Caco-2 (cell line): ENCODE measurements at regions not wholly inside any gene's neighbourhood (a gene's known extent, or its start where the extent isn't known, plus 50 kb on each side); places are given as distances from the start of the nearest gene placed in this dataset.

ENCODE experiments used
- BruUV-seq: library from RNA; stranded (reverse); fragments of 400-500 nt; replicated peaks from 2 replicates; lab custom pipeline; 2021; lab: Mats Ljungman, UMichigan
- CTCF ChIA-PET: fragments of 300-600 bp; sonication (Branson Sonifier 250); formaldehyde crosslinking; loops from one replicate; lab custom pipeline; 2022; ENCODE audit warnings: antibody characterized with exemption; lab: Charles Lee
- POLR2A ChIA-PET: fragments of 300-600 bp; sonication (Branson Sonifier 250); formaldehyde crosslinking; loops from one replicate; lab custom pipeline; 2022; ENCODE audit warnings: antibody characterized with exemption; lab: Charles Lee
- DNase-seq, 2 experiments: peaks; one replicate each; pipeline versions ENCODE4 v3.0.0 to v3.0.0-alpha.2; 2020 to 2022
- H3K27me3 ChIP-seq: replicated peaks from 2 replicates; pipeline ENCODE4 v1.6.0; 2011; ENCODE audit warnings: low read length; ENCODE audit not compliant: control insufficient read depth, insufficient read depth
- H3K36me3 ChIP-seq: 2 replicates; pipeline ENCODE4 v1.5.1; 2011; ENCODE audit warnings: low read length; ENCODE audit not compliant: control insufficient read depth, insufficient read depth
- H3K4me1 ChIP-seq: fragments of 250-450 bp; sonication (Bioruptor Pico); 2 replicates; pipeline ENCODE4 v1.5.1; 2020; ENCODE audit warnings: mild to moderate bottlenecking
- H3K4me3 ChIP-seq: 2 replicates; pipeline ENCODE4 v1.5.1; 2011; ENCODE audit warnings: low read depth, mild to moderate bottlenecking, control low read depth, low read length
- H3K9me3 ChIP-seq: fragments of 250-450 bp; sonication (Bioruptor Pico); 2 replicates; pipeline ENCODE4 v1.5.1; 2020; ENCODE audit warnings: mild to moderate bottlenecking, moderate library complexity
- H3K27ac Mint-ChIP-seq: one replicate; pipeline ENCODE4 v1.8.0; 2022; ENCODE audit warnings: mixed read lengths; ENCODE audit not compliant: unreplicated experiment
- H3K27me3 Mint-ChIP-seq: one replicate; pipeline ENCODE4 v1.8.0; 2022; ENCODE audit warnings: mixed read lengths; ENCODE audit not compliant: insufficient read depth, unreplicated experiment
- H3K36me3 Mint-ChIP-seq: one replicate; pipeline ENCODE4 v1.8.0; 2022; ENCODE audit warnings: mild to moderate bottlenecking, mixed read lengths; ENCODE audit not compliant: insufficient read depth, unreplicated experiment
- H3K4me1 Mint-ChIP-seq: one replicate; pipeline ENCODE4 v1.8.0; 2022; ENCODE audit warnings: low read depth, mixed read lengths; ENCODE audit not compliant: unreplicated experiment
- H3K4me3 Mint-ChIP-seq: one replicate; pipeline ENCODE4 v1.8.0; 2022; ENCODE audit warnings: mild to moderate bottlenecking, moderate library complexity, mixed read lengths; ENCODE audit not compliant: unreplicated experiment
- H3K9me3 Mint-ChIP-seq: one replicate; pipeline ENCODE4 v1.8.0; 2022; ENCODE audit warnings: mixed read lengths; ENCODE audit not compliant: unreplicated experiment
- intact Hi-C: fragments of 100-400 bp; cut with micrococcal nuclease; formaldehyde crosslinking; loops from one replicate; pipeline ENCODE4 v1.10.0; 2022; ENCODE audit not compliant: unreplicated experiment
- TF ChIP-seq, protein P1 (sequence below), 2 experiments: fragments of 200-600 bp in 1 of 2; IDR thresholded peaks; 1 replicate in 1 of 2; 2 replicates in 1 of 2; pipeline versions ENCODE4 v1.5.1 to v1.8.0; 2011 to 2022; ENCODE audit warnings: antibody characterized with exemption in 1 of 2, control low read depth in 1 of 2, inconsistent platforms in 1 of 2, low read depth in 1 of 2, low read length in 1 of 2, mild to moderate bottlenecking in 1 of 2, moderate library complexity in 1 of 2; ENCODE audit not compliant: insufficient read depth in 1 of 2, severe bottlenecking in 1 of 2, unreplicated experiment in 1 of 2

DNA sequence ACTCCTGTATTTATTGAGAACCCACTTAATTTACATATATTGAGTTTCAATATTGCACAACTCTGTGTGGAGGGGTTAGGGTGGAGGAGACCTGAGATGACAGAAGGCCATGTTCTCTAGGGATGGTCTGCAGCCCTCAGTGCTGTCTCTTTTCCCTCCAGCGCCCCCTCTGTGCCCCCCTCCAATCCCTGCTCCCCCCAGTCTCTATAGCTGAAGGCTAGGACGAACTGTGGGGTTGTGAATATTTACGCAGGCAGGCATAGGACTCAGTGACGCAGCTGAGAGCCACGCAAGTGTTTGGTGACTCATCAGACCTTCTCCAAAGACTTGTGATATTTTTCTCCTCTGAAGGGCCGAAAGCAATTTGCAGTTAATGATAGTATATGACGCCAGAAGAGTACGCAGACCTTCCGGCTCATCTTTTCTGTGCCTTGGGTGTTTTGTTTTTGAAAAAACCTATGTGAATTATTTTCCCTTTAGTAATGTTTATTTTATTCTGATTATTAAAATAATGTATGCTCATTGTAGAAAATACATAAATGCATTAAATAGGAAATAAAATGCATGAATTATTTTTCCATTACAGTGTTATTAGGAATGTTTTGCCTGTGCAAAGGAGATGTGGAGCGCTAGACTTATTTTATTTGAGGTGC is 85.3 kb downstream of the SLC25A47 start:
- BruUV-seq: no TSS peak
- no peaks in the 10 kb centered on the region for H3K27me3 ChIP-seq
- DNase-seq: no peak
- Mint-ChIP-seq H3K27me3 (no peaks in the 10 kb centered on the region), H3K9me3 (no peaks in the 10 kb centered on the region), H3K36me3 (no peaks in the 10 kb centered on the region), H3K4me3 (no peak overlapping the region), H3K27ac (no peak overlapping the region), H3K4me1 (no peaks in the 10 kb centered on the region)
- POLR2A ChIA-PET: no interaction called here
- intact Hi-C loops: no loop called here
- H3K36me3 ChIP-seq: no peaks in the 10 kb centered on the region
- CTCF ChIA-PET: interaction anchor here (1.2 kb wide), 1 partner anchor 237 kb away, joined by 3 read pairs; no protein-coding TSS in a partner anchor
- H3K4me3 ChIP-seq: no peak overlapping the region
- no peaks in the 10 kb centered on the region for H3K4me1 ChIP-seq
- H3K9me3 ChIP-seq: no peaks in the 10 kb centered on the region
- TF ChIP-seq, protein P1, sequence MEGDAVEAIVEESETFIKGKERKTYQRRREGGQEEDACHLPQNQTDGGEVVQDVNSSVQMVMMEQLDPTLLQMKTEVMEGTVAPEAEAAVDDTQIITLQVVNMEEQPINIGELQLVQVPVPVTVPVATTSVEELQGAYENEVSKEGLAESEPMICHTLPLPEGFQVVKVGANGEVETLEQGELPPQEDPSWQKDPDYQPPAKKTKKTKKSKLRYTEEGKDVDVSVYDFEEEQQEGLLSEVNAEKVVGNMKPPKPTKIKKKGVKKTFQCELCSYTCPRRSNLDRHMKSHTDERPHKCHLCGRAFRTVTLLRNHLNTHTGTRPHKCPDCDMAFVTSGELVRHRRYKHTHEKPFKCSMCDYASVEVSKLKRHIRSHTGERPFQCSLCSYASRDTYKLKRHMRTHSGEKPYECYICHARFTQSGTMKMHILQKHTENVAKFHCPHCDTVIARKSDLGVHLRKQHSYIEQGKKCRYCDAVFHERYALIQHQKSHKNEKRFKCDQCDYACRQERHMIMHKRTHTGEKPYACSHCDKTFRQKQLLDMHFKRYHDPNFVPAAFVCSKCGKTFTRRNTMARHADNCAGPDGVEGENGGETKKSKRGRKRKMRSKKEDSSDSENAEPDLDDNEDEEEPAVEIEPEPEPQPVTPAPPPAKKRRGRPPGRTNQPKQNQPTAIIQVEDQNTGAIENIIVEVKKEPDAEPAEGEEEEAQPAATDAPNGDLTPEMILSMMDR (IDR thresholded peaks at IDR 0.05; ENCODE audit: insufficient read depth in 1 of 2, low read depth in 1 of 2, low read length in 1 of 2, severe bottlenecking in 1 of 2, unreplicated experiment in 1 of 2): no peak

GRCh38 chr14:100409003-100409360 is 85.8 kb downstream of the SLC25A47 start:
- TF ChIP-seq, protein P1 (IDR thresholded peaks at IDR 0.05; ENCODE audit: insufficient read depth in 1 of 2, low read depth in 1 of 2, low read length in 1 of 2, severe bottlenecking in 1 of 2, unreplicated experiment in 1 of 2): no peak
- intact Hi-C loops: no loop called here
- Histone ChIP-seq H3K36me3 (no peaks in the 10 kb centered on the region), H3K4me1 (no peaks in the 10 kb centered on the region), H3K27me3 (no peaks in the 10 kb centered on the region), H3K4me3 (no peak overlapping the region), H3K9me3 (no peaks in the 10 kb centered on the region)
- Mint-ChIP-seq H3K4me3 (no peak overlapping the region), H3K4me1 (no peaks in the 10 kb centered on the region), H3K27ac (no peak overlapping the region), H3K27me3 (no peaks in the 10 kb centered on the region), H3K9me3 (no peaks in the 10 kb centered on the region), H3K36me3 (no peaks in the 10 kb centered on the region)
- CTCF ChIA-PET: no interaction called here
- POLR2A ChIA-PET: no interaction called here
- DNase-seq: no peak
- no TSS peak for BruUV-seq

- H3K4me3 Mint-ChIP-seq: no peak overlapping the region
Measured at GRCh38 chr14:100409651-100410050, 86.5 kb downstream of the SLC25A47 start.

More at GRCh38 chr14:100409651-100410050, 86.5 kb downstream of the SLC25A47 start:
- Histone ChIP-seq H3K36me3 (no peaks in the 10 kb centered on the region), H3K4me3 (no peak overlapping the region), H3K27me3 (no peaks in the 10 kb centered on the region), H3K4me1 (no peaks in the 10 kb centered on the region), H3K9me3 (no peaks in the 10 kb centered on the region)
- Mint-ChIP-seq H3K9me3 (no peaks in the 10 kb centered on the region), H3K27ac (no peak overlapping the region), H3K27me3 (no peaks in the 10 kb centered on the region), H3K36me3 (no peaks in the 10 kb centered on the region), H3K4me1 (no peaks in the 10 kb centered on the region)
- POLR2A ChIA-PET: no interaction called here
- TF ChIP-seq, protein P1 (IDR thresholded peaks at IDR 0.05; ENCODE audit: insufficient read depth in 1 of 2, low read depth in 1 of 2, low read length in 1 of 2, severe bottlenecking in 1 of 2, unreplicated experiment in 1 of 2): no peak
- CTCF ChIA-PET: no interaction called here
- BruUV-seq: no TSS peak
- DNase-seq: no peak
- intact Hi-C loops: no loop called here
